ENCODE measurements at regions not wholly inside any gene's neighbourhood (a gene's known extent, or its start where the extent isn't known, plus 50 kb on each side); places are given as distances from the start of the nearest gene placed in this dataset.

GRCh38 chrX:80174925-80175574 lies 160.5 kb downstream of the TBX22 start:
- H3K27ac ChIP-seq (ENCODE audit: low read depth, low read length, poor library complexity, severe bottlenecking) = no peak overlapping the region
- TF ChIP-seq CTCF (conservative IDR thresholded peaks at IDR 0.05; ENCODE audit: low read depth, low read length) (no peak), EZH2 (IDR thresholded peaks at IDR 0.05; ENCODE audit: borderline replicate concordance, low read depth, low read length, poor library complexity, severe bottlenecking) (no peak)
- no peaks in the 10 kb centered on the region for H3K4me1 ChIP-seq (ENCODE audit: insufficient read depth, low read length, poor library complexity, severe bottlenecking)
- intact Hi-C loops (cut with micrococcal nuclease; ENCODE audit: unreplicated experiment) = no loop called here
- H3K27me3 ChIP-seq (replicated peaks; ENCODE audit: insufficient read depth, low read depth, low read length, poor library complexity) = no peaks in the 10 kb centered on the region
- no peak overlapping the region for H3K4me3 ChIP-seq (ENCODE audit: low read depth, low read length, poor library complexity, severe bottlenecking)
- H3K36me3 ChIP-seq (ENCODE audit: insufficient read depth, low read length, poor library complexity, severe bottlenecking) = no peaks in the 10 kb centered on the region
- ChIA-PET POLR2A (ENCODE audit: low non-redundant PET) (no interaction called here), CTCF (no interaction called here)
- no peak for DNase-seq (ENCODE audit: low spot score)
- no peaks in the 10 kb centered on the region for H3K9me3 ChIP-seq (ENCODE audit: low read depth, low read length, poor library complexity, severe bottlenecking)
- BruUV-seq (replicated peaks) = no TSS peak

- ChIA-PET POLR2A (ENCODE audit: low non-redundant PET) (no interaction called here), CTCF (interaction anchor here (0.6 kb wide), 1 partner anchor 1781 kb away, joined by 3 read pairs; no protein-coding TSS in a partner anchor)
- intact Hi-C loops (cut with micrococcal nuclease; ENCODE audit: unreplicated experiment) = no loop called here
- BruUV-seq (replicated peaks) = no TSS peak
- Histone ChIP-seq H3K9me3 (ENCODE audit: low read depth, low read length, poor library complexity, severe bottlenecking) (no peaks in the 10 kb centered on the region), H3K4me3 (ENCODE audit: low read depth, low read length, poor library complexity, severe bottlenecking) (no peak overlapping the region), H3K36me3 (ENCODE audit: insufficient read depth, low read length, poor library complexity, severe bottlenecking) (no peaks in the 10 kb centered on the region), H3K4me1 (ENCODE audit: insufficient read depth, low read length, poor library complexity, severe bottlenecking) (no peaks in the 10 kb centered on the region), H3K27ac (ENCODE audit: low read depth, low read length, poor library complexity, severe bottlenecking) (no peak overlapping the region), H3K27me3 (replicated peaks; ENCODE audit: insufficient read depth, low read depth, low read length, poor library complexity) (no peaks in the 10 kb centered on the region)
- peak; percentile 57 for TF ChIP-seq CTCF (conservative IDR thresholded peaks at IDR 0.05; ENCODE audit: low read depth, low read length)
- no peak for TF ChIP-seq EZH2 (IDR thresholded peaks at IDR 0.05; ENCODE audit: borderline replicate concordance, low read depth, low read length, poor library complexity, severe bottlenecking)
- DNase-seq (ENCODE audit: low spot score) = peak; percentile 22
Observed at GRCh38 chrX:80181079-80181478, 166.5 kb downstream of the TBX22 start.

GRCh38 chrX:80184854-80185253 lies 170.3 kb downstream of the TBX22 start:
- no peak overlapping the region for H3K4me3 ChIP-seq (ENCODE audit: low read depth, low read length, poor library complexity, severe bottlenecking)
- H3K27me3 ChIP-seq (replicated peaks; ENCODE audit: insufficient read depth, low read depth, low read length, poor library complexity) = no peaks in the 10 kb centered on the region
- BruUV-seq (replicated peaks) = no TSS peak
- no peak overlapping the region for H3K27ac ChIP-seq (ENCODE audit: low read depth, low read length, poor library complexity, severe bottlenecking)
- no peaks in the 10 kb centered on the region for H3K36me3 ChIP-seq (ENCODE audit: insufficient read depth, low read length, poor library complexity, severe bottlenecking)
- ChIA-PET POLR2A (ENCODE audit: low non-redundant PET) (no interaction called here), CTCF (no interaction called here)
- DNase-seq (ENCODE audit: low spot score) = no peak
- no peaks in the 10 kb centered on the region for H3K4me1 ChIP-seq (ENCODE audit: insufficient read depth, low read length, poor library complexity, severe bottlenecking)
- TF ChIP-seq CTCF (conservative IDR thresholded peaks at IDR 0.05; ENCODE audit: low read depth, low read length) = no peak
- no peak for TF ChIP-seq EZH2 (IDR thresholded peaks at IDR 0.05; ENCODE audit: borderline replicate concordance, low read depth, low read length, poor library complexity, severe bottlenecking)
- intact Hi-C loops (cut with micrococcal nuclease; ENCODE audit: unreplicated experiment) = no loop called here
- H3K9me3 ChIP-seq (ENCODE audit: low read depth, low read length, poor library complexity, severe bottlenecking) = no peaks in the 10 kb centered on the region

All from A673 (cell line).